ENCODE measurements at regions not wholly inside any gene's neighbourhood (a gene's known extent, or its start where the extent isn't known, plus 50 kb on each side); places are given as distances from the start of the nearest gene placed in this dataset.

- TF ChIP-seq CTCF (conservative IDR thresholded peaks at IDR 0.05; ENCODE audit: low read length), result no peak
- TF ChIP-seq EZH2phosphoT487 (IDR thresholded peaks at IDR 0.05; ENCODE audit: borderline replicate concordance), result no peak
Measured at GRCh38 chr2:182477774-182478173, 50.9 kb upstream of the PDE1A start.
